ENCODE measurements at regions not wholly inside any gene's neighbourhood (a gene's known extent, or its start where the extent isn't known, plus 50 kb on each side); places are given as distances from the start of the nearest gene placed in this dataset.
"Not testable (repeated sequence)": the region's sequence is repeated elsewhere in the genome, so short reads cannot be mapped to it uniquely, and the experiment has no call there.

GRCh38 chr6:50353603-50354002, 303.9 kb upstream of the DEFB112 start:
- no peak for DNase-seq

GRCh38 chr6:50358113-50358512, 308.4 kb upstream of the DEFB112 start:
- DNase-seq: no peak

GRCh38 chr6:50361641-50362331, 312.1 kb upstream of the DEFB112 start:
- DNase-seq: no peak

- no peak for DNase-seq
Measured at GRCh38 chr6:50362706-50363105, 313.0 kb upstream of the DEFB112 start.

GRCh38 chr6:50369996-50370395, 320.3 kb upstream of the DEFB112 start:
- no peak for DNase-seq

- DNase-seq: no peak
Measured at GRCh38 chr6:50380406-50381098, 330.8 kb upstream of the DEFB112 start.

- no peak for DNase-seq
Measured at GRCh38 chr6:50381099-50381415, 331.3 kb upstream of the DEFB112 start.

- DNase-seq: no peak
Measured at GRCh38 chr6:50390416-50390815, 322.9 kb upstream of the TFAP2D start.

GRCh38 chr6:50394139-50394538, 319.2 kb upstream of the TFAP2D start:
- not testable (repeated sequence) for DNase-seq

GRCh38 chr6:50404643-50405042, 308.7 kb upstream of the TFAP2D start:
- no peak for DNase-seq

GRCh38 chr6:50410579-50410978, 302.7 kb upstream of the TFAP2D start:
- DNase-seq: no peak

- not testable (repeated sequence) for DNase-seq
Measured at GRCh38 chr6:50421041-50421440, 292.3 kb upstream of the TFAP2D start.

GRCh38 chr6:50427267-50427666, 286.1 kb upstream of the TFAP2D start:
- DNase-seq: no peak

GRCh38 chr6:50437901-50438300, 275.4 kb upstream of the TFAP2D start:
- DNase-seq: no peak

GRCh38 chr6:50442531-50443040, 270.7 kb upstream of the TFAP2D start:
- DNase-seq: no peak

GRCh38 chr6:50443144-50443543, 270.2 kb upstream of the TFAP2D start:
- DNase-seq: no peak

- DNase-seq: no peak
Measured at GRCh38 chr6:50449128-50449527, 264.2 kb upstream of the TFAP2D start.

GRCh38 chr6:50451826-50452400, 261.4 kb upstream of the TFAP2D start:
- no peak for DNase-seq

GRCh38 chr6:50455029-50455428, 258.3 kb upstream of the TFAP2D start:
- DNase-seq: no peak

GRCh38 chr6:50457351-50457750, 256.0 kb upstream of the TFAP2D start:
- DNase-seq: no peak

- no peak for DNase-seq
Measured at GRCh38 chr6:50461696-50462095, 251.6 kb upstream of the TFAP2D start.

GRCh38 chr6:50463931-50464330, 249.4 kb upstream of the TFAP2D start:
- no peak for DNase-seq

- no peak for DNase-seq
Measured at GRCh38 chr6:50467931-50468330, 245.4 kb upstream of the TFAP2D start.

- DNase-seq: no peak
Measured at GRCh38 chr6:50471041-50471440, 242.3 kb upstream of the TFAP2D start.

Measured in stimulated activated naive CD4-positive, alpha-beta T cell (primary cell).